VCaP (cell line): ENCODE measurements at regions not wholly inside any gene's neighbourhood (a gene's known extent, or its start where the extent isn't known, plus 50 kb on each side); places are given as distances from the start of the nearest gene placed in this dataset.

Experiments
- H3K27ac ChIP-seq: fragments of 450-650 bp; 2 replicates; pipeline ENCODE4 v1.5.1; 2017
- CTCF ChIP-seq: fragments of 450-650 bp; conservative IDR thresholded peaks from 2 replicates; pipeline ENCODE4 v1.5.1; 2017; ENCODE audit warnings: mild to moderate bottlenecking, moderate library complexity

DNA sequence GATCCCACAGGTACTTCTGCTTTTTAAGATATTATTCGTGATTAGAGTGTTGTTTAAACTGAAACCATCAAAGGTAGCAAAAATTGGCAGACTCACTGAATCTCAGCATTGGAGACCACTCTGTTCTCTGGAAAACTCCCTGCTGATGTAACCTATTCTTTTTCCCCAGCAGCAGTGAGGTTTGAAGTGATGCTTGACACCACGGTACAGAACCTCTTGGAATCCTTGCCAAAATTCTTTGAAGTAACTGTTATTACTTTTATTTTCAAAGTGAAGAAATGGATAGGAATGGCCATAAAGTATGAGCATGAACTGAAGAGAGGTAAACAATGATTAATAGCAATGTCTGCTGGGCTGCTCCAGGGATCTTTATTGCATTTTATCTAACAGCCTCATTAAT lies 66.4 kb upstream of the KL start:
- TF ChIP-seq CTCF: no peak
- no peak overlapping the region for H3K27ac ChIP-seq

- TF ChIP-seq CTCF: no peak
- H3K27ac ChIP-seq: no peak overlapping the region
These were observed 64.6 kb upstream of the KL start for GRCh38 chr13:32951580-32951979.

- TF ChIP-seq CTCF: no peak
- H3K27ac ChIP-seq: no peak overlapping the region
These were observed 60.2 kb upstream of the KL start for GRCh38 chr13:32955881-32956594.

GRCh38 chr13:32956595-32956933 lies 59.7 kb upstream of the KL start:
- H3K27ac ChIP-seq: no peak overlapping the region

GRCh38 chr13:32960626-32961025 lies 55.6 kb upstream of the KL start:
- no peak overlapping the region for H3K27ac ChIP-seq
- no peak for TF ChIP-seq CTCF

More at GRCh38 chr13:32956595-32956933, 59.7 kb upstream of the KL start:
- no peak for TF ChIP-seq CTCF

DNA sequence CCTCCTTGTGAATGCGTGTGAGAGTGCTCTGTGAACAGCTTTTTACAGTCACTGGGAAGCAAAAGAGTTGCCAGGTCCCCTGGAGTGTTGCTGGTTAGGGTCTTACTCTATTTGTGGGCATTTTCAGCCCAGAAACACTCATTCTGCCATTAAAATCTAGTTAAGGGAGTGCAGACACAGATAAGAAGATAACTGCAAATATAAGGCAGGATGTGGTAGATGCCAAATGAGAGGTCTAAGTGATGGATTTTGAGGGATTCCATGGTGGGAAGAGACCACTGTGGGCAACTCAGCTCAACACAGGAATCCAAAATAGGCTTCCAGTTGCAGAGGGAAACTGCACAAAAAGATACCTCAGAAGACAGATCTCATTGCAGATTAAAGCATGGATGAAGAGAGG lies 54.5 kb upstream of the KL start:
- TF ChIP-seq CTCF: no peak

DNA sequence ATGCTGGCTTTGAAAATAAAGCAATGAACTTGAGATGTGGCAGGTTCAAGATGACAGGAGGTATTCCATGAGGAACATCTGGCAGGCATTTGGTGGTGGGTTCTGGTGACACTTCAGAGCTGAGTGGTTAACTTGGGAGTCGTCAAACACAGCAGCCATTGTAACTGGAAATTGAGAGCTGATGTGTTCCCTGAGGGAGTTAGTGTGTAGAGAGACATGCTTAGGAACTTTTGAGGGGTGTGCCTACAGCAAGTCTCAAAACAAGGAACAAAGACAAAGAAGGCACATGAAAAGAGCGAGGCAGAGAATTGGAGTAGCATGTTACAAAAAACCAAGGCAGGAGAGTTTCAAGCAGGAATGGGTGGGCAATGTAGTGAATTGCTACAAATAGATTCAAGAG lies 53.9 kb upstream of the KL start:
- TF ChIP-seq CTCF: no peak
- H3K27ac ChIP-seq: no peak overlapping the region

More for the DNA sequence above, 54.5 kb upstream of the KL start:
- no peak overlapping the region for H3K27ac ChIP-seq
